GM19025 (cell line): ENCODE measurements at regions not wholly inside any gene's neighbourhood (a gene's known extent, or its start where the extent isn't known, plus 50 kb on each side); places are given as distances from the start of the nearest gene placed in this dataset.

Experiments
- ATAC-seq: cut with Tn5 transposase; IDR thresholded peaks from one replicate; pipeline ENCODE4 v1.9.1; 2021; ENCODE audit warnings: mild to moderate bottlenecking, low read depth, moderate library complexity; ENCODE audit not compliant: unreplicated experiment

GRCh38 chr21:19320291-19320690, 916.7 kb upstream of the TMPRSS15 start:
- no peak for ATAC-seq

- ATAC-seq = no peak
Measured at GRCh38 chr21:19321688-19322087, 918.1 kb upstream of the TMPRSS15 start.

- no peak for ATAC-seq
Measured at GRCh38 chr21:19322360-19322759, 918.8 kb upstream of the TMPRSS15 start.

- no peak for ATAC-seq
Measured at GRCh38 chr21:19326531-19327319, 923.1 kb upstream of the TMPRSS15 start.

- no peak for ATAC-seq
Measured at GRCh38 chr21:19328954-19329353, 925.4 kb upstream of the TMPRSS15 start.

GRCh38 chr21:19340303-19340702, 936.7 kb upstream of the TMPRSS15 start:
- no peak for ATAC-seq

GRCh38 chr21:19340954-19341353, 937.4 kb upstream of the TMPRSS15 start:
- no peak for ATAC-seq

GRCh38 chr21:19343711-19344110, 940.1 kb upstream of the TMPRSS15 start:
- no peak for ATAC-seq

- no peak for ATAC-seq
Measured at GRCh38 chr21:19350286-19350685, 946.7 kb upstream of the TMPRSS15 start.

- ATAC-seq = no peak
Measured at GRCh38 chr21:19353256-19353655, 949.7 kb upstream of the TMPRSS15 start.

- ATAC-seq = no peak
Measured at GRCh38 chr21:19368944-19369343, 965.4 kb upstream of the TMPRSS15 start.

GRCh38 chr21:19392390-19392789, 988.8 kb upstream of the TMPRSS15 start:
- no peak for ATAC-seq

GRCh38 chr21:19400223-19400770, 996.7 kb upstream of the TMPRSS15 start:
- no peak for ATAC-seq

- ATAC-seq = no peak
Measured at GRCh38 chr21:19402870-19403269, 999.3 kb upstream of the TMPRSS15 start.

GRCh38 chr21:19405326-19405725, 1001.7 kb upstream of the TMPRSS15 start:
- ATAC-seq = no peak

GRCh38 chr21:19420565-19420964, 1017.0 kb upstream of the TMPRSS15 start:
- no peak for ATAC-seq

GRCh38 chr21:19433623-19434022, 1030.0 kb upstream of the TMPRSS15 start:
- ATAC-seq = no peak

- ATAC-seq = no peak
Measured at GRCh38 chr21:19440792-19441655, 1037.4 kb upstream of the TMPRSS15 start.

- no peak for ATAC-seq
Measured at GRCh38 chr21:19458295-19458694, 1054.7 kb upstream of the TMPRSS15 start.

GRCh38 chr21:19461481-19462205, 1058.1 kb upstream of the TMPRSS15 start:
- ATAC-seq = no peak

GRCh38 chr21:19463966-19464365, 1060.4 kb upstream of the TMPRSS15 start:
- no peak for ATAC-seq
